ENCODE measurements at regions not wholly inside any gene's neighbourhood (a gene's known extent, or its start where the extent isn't known, plus 50 kb on each side); places are given as distances from the start of the nearest gene placed in this dataset.
"Not testable (repeated sequence)": the region's sequence is repeated elsewhere in the genome, so short reads cannot be mapped to it uniquely, and the experiment has no call there.

GRCh38 chr5:156000115-156000514 is 326.8 kb upstream of the SGCD start:
- DNase-seq: no peak

GRCh38 chr5:156004754-156005153 is 322.2 kb upstream of the SGCD start:
- no peak for DNase-seq

GRCh38 chr5:156006026-156006647 is 320.8 kb upstream of the SGCD start:
- no peak for DNase-seq

- DNase-seq: no peak
These were observed 318.1 kb upstream of the SGCD start for GRCh38 chr5:156008844-156009243.

GRCh38 chr5:156009583-156009982 is 317.4 kb upstream of the SGCD start:
- no peak for DNase-seq

GRCh38 chr5:156015137-156015536 is 311.8 kb upstream of the SGCD start:
- no peak for DNase-seq

- no peak for DNase-seq
These were observed 307.8 kb upstream of the SGCD start for GRCh38 chr5:156019130-156019529.

GRCh38 chr5:156019571-156020180 is 307.3 kb upstream of the SGCD start:
- DNase-seq: no peak

- no peak for DNase-seq
These were observed 306.3 kb upstream of the SGCD start for GRCh38 chr5:156020647-156021046.

- DNase-seq: no peak
These were observed 305.1 kb upstream of the SGCD start for GRCh38 chr5:156021866-156022265.

- DNase-seq: no peak
These were observed 301.3 kb upstream of the SGCD start for GRCh38 chr5:156025656-156026055.

- no peak for DNase-seq
These were observed 295.8 kb upstream of the SGCD start for GRCh38 chr5:156031181-156031580.

GRCh38 chr5:156036640-156037039 is 290.3 kb upstream of the SGCD start:
- no peak for DNase-seq

GRCh38 chr5:156037151-156037909 is 289.6 kb upstream of the SGCD start:
- no peak for DNase-seq

GRCh38 chr5:156042726-156043125 is 284.2 kb upstream of the SGCD start:
- DNase-seq: no peak

- no peak for DNase-seq
These were observed 283.6 kb upstream of the SGCD start for GRCh38 chr5:156043351-156043750.

- no peak for DNase-seq
These were observed 275.0 kb upstream of the SGCD start for GRCh38 chr5:156051972-156052371.

- no peak for DNase-seq
These were observed 274.3 kb upstream of the SGCD start for GRCh38 chr5:156052656-156053055.

GRCh38 chr5:156053056-156053455 is 273.9 kb upstream of the SGCD start:
- DNase-seq: no peak

- DNase-seq: no peak
These were observed 250.1 kb upstream of the SGCD start for GRCh38 chr5:156076912-156077311.

GRCh38 chr5:156087577-156088110 is 239.3 kb upstream of the SGCD start:
- no peak for DNase-seq

GRCh38 chr5:156089955-156090940 is 236.7 kb upstream of the SGCD start:
- not testable (repeated sequence) for DNase-seq

GRCh38 chr5:156093024-156093423 is 233.9 kb upstream of the SGCD start:
- no peak for DNase-seq
